H1 (cell line): ENCODE measurements at regions not wholly inside any gene's neighbourhood (a gene's known extent, or its start where the extent isn't known, plus 50 kb on each side); places are given as distances from the start of the nearest gene placed in this dataset.

Experiments
- CTCF ChIA-PET: fragments of 300-600 bp; sonication (Branson Sonifier 250); formaldehyde crosslinking; loops from one replicate; lab custom pipeline; 2021; ENCODE audit not compliant: partially characterized antibody; lab: Charles Lee
- POLR2A ChIA-PET: fragments of 300-600 bp; sonication (Branson Sonifier 250); formaldehyde crosslinking; loops from one replicate; lab custom pipeline; 2021; ENCODE audit warnings: inconsistent platforms; ENCODE audit not compliant: partially characterized antibody; lab: Charles Lee
- DNase-seq, 2 experiments: peaks; one replicate each; pipeline versions ENCODE4 v3.0.0 to v3.0.0-alpha.2; 2010 to 2022; ENCODE audit warnings: low spot score in 2 of 2, low read depth in 1 of 2, mixed read lengths in 1 of 2
- FAIRE-seq: peaks from 2 replicates; lab custom pipeline; 2011; peaks lifted over from hg19 to GRCh38; lab: Jason Lieb, UNC
- H2AFZ ChIP-seq: 2 replicates; pipeline ENCODE4 v1.8.1; 2012; ENCODE audit warnings: low read length, inconsistent platforms
- H2AK5ac ChIP-seq: 2 replicates; pipeline ENCODE4 v1.6.1; 2013; ENCODE audit warnings: low read depth, low read length
- H2BK120ac ChIP-seq: replicated peaks from 2 replicates; pipeline ENCODE3; 2013; ENCODE audit warnings: low read depth, low read length, inconsistent platforms
- H2BK12ac ChIP-seq: 2 replicates; pipeline ENCODE4 v1.6.1; 2013; ENCODE audit warnings: low read depth, low read length
- H2BK15ac ChIP-seq: 2 replicates; pipeline ENCODE4 v1.6.1; 2013; ENCODE audit warnings: low read length
- H2BK20ac ChIP-seq: 2 replicates; pipeline ENCODE4 v1.6.1; 2013; ENCODE audit warnings: low read length
- H2BK5ac ChIP-seq: 2 replicates; pipeline ENCODE4 v1.6.1; 2013; ENCODE audit warnings: low read depth, low read length
- H3K14ac ChIP-seq: 2 replicates; pipeline ENCODE4 v1.6.1; 2013; ENCODE audit warnings: inconsistent platforms; ENCODE audit not compliant: insufficient read length
- H3K18ac ChIP-seq: 2 replicates; pipeline ENCODE4 v1.6.1; 2013; ENCODE audit warnings: low read length; ENCODE audit errors: extremely low read depth
- H3K23ac ChIP-seq: 2 replicates; pipeline ENCODE4 v1.6.1; 2013; ENCODE audit warnings: inconsistent platforms; ENCODE audit not compliant: insufficient read length
- H3K23me2 ChIP-seq: 2 replicates; pipeline ENCODE4 v1.6.1; 2013; ENCODE audit warnings: low read depth, low read length
- H3K27ac ChIP-seq: 2 replicates; pipeline ENCODE4 v1.6.1; 2011; ENCODE audit warnings: low read depth, low read length, inconsistent platforms
- H3K27me3 ChIP-seq, 4 experiments: replicated peaks in 1 of 4; 1 replicate in 1 of 4; 2 replicates in 3 of 4; pipeline versions ENCODE4 v1.6.1 to v1.8.1; 2011 to 2013; ENCODE audit warnings: low read length in 3 of 4, mild to moderate bottlenecking in 3 of 4, inconsistent platforms in 2 of 4, mixed read lengths in 2 of 4, moderate library complexity in 1 of 4; ENCODE audit not compliant: control insufficient read depth in 3 of 4, insufficient read depth in 3 of 4; ENCODE audit errors: extremely low read depth in 1 of 4
- H3K36me3 ChIP-seq, 4 experiments: 2 replicates each; pipeline versions ENCODE4 v1.6.1 to v1.8.1; 2011 to 2013; ENCODE audit warnings: mild to moderate bottlenecking in 4 of 4, low read length in 3 of 4, moderate library complexity in 2 of 4, control low read depth in 1 of 4, inconsistent platforms in 1 of 4; ENCODE audit not compliant: insufficient read depth in 4 of 4, control insufficient read depth in 2 of 4
- H3K4ac ChIP-seq: replicated peaks from 2 replicates; pipeline ENCODE3; 2013; ENCODE audit warnings: low read length, low read depth, mixed read lengths, inconsistent platforms; ENCODE audit not compliant: insufficient read length
- H3K4me1 ChIP-seq, 4 experiments: replicated peaks in 1 of 4; 1 replicate in 1 of 4; 2 replicates in 3 of 4; pipeline versions ENCODE4 v1.6.1 to v1.8.1; 2011 to 2013; ENCODE audit warnings: low read length in 3 of 4, inconsistent platforms in 2 of 4, mixed read lengths in 1 of 4; ENCODE audit not compliant: insufficient read depth in 4 of 4, control insufficient read depth in 3 of 4
- H3K4me2 ChIP-seq, 2 experiments: 2 replicates each; pipeline versions ENCODE4 v1.6.1 to v1.8.1; 2011 to 2013; ENCODE audit warnings: low read depth in 2 of 2, low read length in 2 of 2, control low read depth in 1 of 2, inconsistent platforms in 1 of 2, mild to moderate bottlenecking in 1 of 2; ENCODE audit not compliant: insufficient read depth in 1 of 2
- H3K4me3 ChIP-seq, 4 experiments: fragments of 200-600, 300-600 bp in 1 of 4; sonication (generic), shearing (Covaris generic), sonication (Bioruptor Twin) in 1 of 4; 2 replicates each; pipeline versions ENCODE4 v1.5.1 to v1.8.1; 2011 to 2016; ENCODE audit warnings: low read length in 4 of 4, low read depth in 3 of 4, control low read depth in 2 of 4, inconsistent platforms in 2 of 4, mild to moderate bottlenecking in 2 of 4, mixed read lengths in 1 of 4, moderate library complexity in 1 of 4; ENCODE audit not compliant: insufficient read depth in 2 of 4; ENCODE audit errors: extremely low read depth in 1 of 4
- H3K56ac ChIP-seq: replicated peaks from 2 replicates; pipeline ENCODE3; 2013; ENCODE audit warnings: low read depth, mild to moderate bottlenecking, mixed read lengths, low read length, inconsistent platforms; ENCODE audit not compliant: insufficient read length
- H3K79me1 ChIP-seq: 2 replicates; pipeline ENCODE4 v1.6.1; 2013; ENCODE audit warnings: low read depth, low read length, control low read depth
- H3K79me2 ChIP-seq, 2 experiments: 2 replicates each; pipeline versions ENCODE4 v1.6.1 to v1.8.1; 2012 to 2013; ENCODE audit warnings: low read length in 2 of 2, mild to moderate bottlenecking in 2 of 2, inconsistent platforms in 1 of 2; ENCODE audit not compliant: insufficient read depth in 2 of 2, control insufficient read depth in 1 of 2
- H3K9ac ChIP-seq, 4 experiments: replicated peaks in 1 of 4; 1 replicate in 1 of 4; 2 replicates in 3 of 4; pipeline versions ENCODE4 v1.6.1 to v1.8.1; 2011 to 2013; ENCODE audit warnings: low read depth in 3 of 4, low read length in 3 of 4, control low read depth in 2 of 4, mild to moderate bottlenecking in 2 of 4, moderate library complexity in 2 of 4, inconsistent platforms in 1 of 4; ENCODE audit errors: extremely low read depth in 1 of 4
- H3K9me3 ChIP-seq, 2 experiments: 2 replicates each; pipeline versions ENCODE4 v1.6.1 to v1.8.1; 2012 to 2013; ENCODE audit warnings: mild to moderate bottlenecking in 2 of 2, moderate library complexity in 2 of 2, control low read depth in 1 of 2, inconsistent platforms in 1 of 2, low read depth in 1 of 2, low read length in 1 of 2, mixed read lengths in 1 of 2; ENCODE audit not compliant: insufficient read depth in 2 of 2
- H4K20me1 ChIP-seq, 2 experiments: replicated peaks in 1 of 2; 2 replicates each; pipeline versions ENCODE3 to v1.8.1; 2011 to 2013; ENCODE audit warnings: inconsistent platforms in 2 of 2, low read length in 2 of 2, mild to moderate bottlenecking in 1 of 2; ENCODE audit not compliant: insufficient read depth in 2 of 2, control insufficient read depth in 1 of 2
- H4K5ac ChIP-seq: 2 replicates; pipeline ENCODE4 v1.6.1; 2013; ENCODE audit warnings: low read length, low read depth, mixed read lengths, inconsistent platforms; ENCODE audit not compliant: insufficient read length
- H4K8ac ChIP-seq: 2 replicates; pipeline ENCODE4 v1.8.0; 2013; ENCODE audit warnings: mild to moderate bottlenecking, moderate library complexity, low read length, inconsistent platforms; ENCODE audit not compliant: insufficient read depth; ENCODE audit errors: extremely low read depth
- H4K91ac ChIP-seq: replicated peaks from 2 replicates; pipeline ENCODE3; 2013; ENCODE audit warnings: low read length, mixed read lengths, inconsistent platforms; ENCODE audit not compliant: insufficient read length
- RBBP5 ChIP-seq: IDR thresholded peaks from 2 replicates; pipeline ENCODE4 v1.7.1; 2012; ENCODE audit warnings: low read depth, mild to moderate bottlenecking, inconsistent platforms, low read length, moderate library complexity, borderline replicate concordance

GRCh38 chrX:134095366-134095765 is 110.0 kb upstream of the GPC3 start:
- no peak overlapping the region for H3K4me2 ChIP-seq
- FAIRE-seq (no peak), DNase-seq (no peak)
- no peak overlapping the region for H4K91ac ChIP-seq
- H3K36me3 ChIP-seq = no peaks in the 10 kb centered on the region
- no peak overlapping the region for H3K9ac ChIP-seq
- no peak overlapping the region for H3K56ac ChIP-seq
- H3K27ac ChIP-seq = no peak overlapping the region
- H3K23me2 ChIP-seq = no peaks in the 10 kb centered on the region
- no peaks in the 10 kb centered on the region for H3K79me2 ChIP-seq
- no peaks in the 10 kb centered on the region for H3K27me3 ChIP-seq
- CTCF ChIA-PET = interaction anchor here (0.6 kb wide), 1 partner anchor 13 kb away, joined by 3 read pairs; no protein-coding TSS in a partner anchor
- no peaks in the 10 kb centered on the region for H3K4me1 ChIP-seq
- H2BK20ac ChIP-seq = no peak overlapping the region
- H3K18ac ChIP-seq = no peak overlapping the region
- POLR2A ChIA-PET = no interaction called here
- no peak overlapping the region for H2AK5ac ChIP-seq
- no peaks in the 10 kb centered on the region for H4K20me1 ChIP-seq
- no peak overlapping the region for H3K4me3 ChIP-seq
- no peak overlapping the region for H2BK120ac ChIP-seq
- no peak overlapping the region for H2AFZ ChIP-seq
- no peak overlapping the region for H4K8ac ChIP-seq
- H3K9me3 ChIP-seq = no peaks in the 10 kb centered on the region
- H2BK12ac ChIP-seq = no peak overlapping the region
- no peak overlapping the region for H3K14ac ChIP-seq
- H3K23ac ChIP-seq = no peak overlapping the region
- no peak overlapping the region for H2BK15ac ChIP-seq
- no peaks in the 10 kb centered on the region for H3K79me1 ChIP-seq
- no peak overlapping the region for H2BK5ac ChIP-seq
- H4K5ac ChIP-seq = no peak overlapping the region
- TF ChIP-seq RBBP5 = no peak
- TF ChIP-seq, all 59 proteins: peak for 0
- no peak overlapping the region for H3K4ac ChIP-seq
